A673 (cell line): ENCODE measurements at regions not wholly inside any gene's neighbourhood (a gene's known extent, or its start where the extent isn't known, plus 50 kb on each side); places are given as distances from the start of the nearest gene placed in this dataset.
"Not testable (repeated sequence)": the region's sequence is repeated elsewhere in the genome, so short reads cannot be mapped to it uniquely, and the experiment has no call there.

ENCODE experiments used
- BruUV-seq: library from RNA; stranded (reverse); fragments of 400-500 nt; replicated peaks from 2 replicates; lab custom pipeline; 2021; lab: Mats Ljungman, UMichigan
- CTCF ChIA-PET: fragments of 300-600 bp; sonication (Branson Sonifier 250); formaldehyde crosslinking; loops from one replicate; lab custom pipeline; 2022; ENCODE audit warnings: antibody characterized with exemption; lab: Charles Lee
- POLR2A ChIA-PET: fragments of 300-600 bp; sonication (Branson Sonifier 250); formaldehyde crosslinking; loops from one replicate; lab custom pipeline; 2022; ENCODE audit warnings: antibody characterized with exemption; ENCODE audit not compliant: low non-redundant PET; lab: Charles Lee
- DNase-seq: peaks from one replicate; pipeline ENCODE4 v3.0.0-alpha.2; 2015; ENCODE audit warnings: low spot score
- H3K27ac ChIP-seq: fragments of 200-600 bp; sonication (generic); 2 replicates; pipeline ENCODE4 v1.5.1; 2016; ENCODE audit warnings: mixed run types, low read depth, mild to moderate bottlenecking, mixed read lengths, antibody characterized with exemption, low read length; ENCODE audit not compliant: poor library complexity, severe bottlenecking
- H3K27me3 ChIP-seq: fragments of 200-600 bp; sonication (generic); replicated peaks from 2 replicates; pipeline ENCODE4 v1.6.1; 2017; ENCODE audit warnings: mixed run types, low read depth, mild to moderate bottlenecking, mixed read lengths, antibody characterized with exemption, low read length; ENCODE audit not compliant: insufficient read depth, poor library complexity
- H3K36me3 ChIP-seq: fragments of 200-600 bp; sonication (generic); 2 replicates; pipeline ENCODE4 v1.6.1; 2016; ENCODE audit warnings: mixed run types, mild to moderate bottlenecking, mixed read lengths, antibody characterized with exemption, low read length; ENCODE audit not compliant: insufficient read depth, poor library complexity, severe bottlenecking
- H3K4me1 ChIP-seq: fragments of 200-600 bp; sonication (generic); 2 replicates; pipeline ENCODE4 v1.6.1; 2017; ENCODE audit warnings: mixed run types, mild to moderate bottlenecking, mixed read lengths, antibody characterized with exemption, low read length; ENCODE audit not compliant: insufficient read depth, poor library complexity, severe bottlenecking
- H3K4me3 ChIP-seq: fragments of 200-600 bp; sonication (generic); 2 replicates; pipeline ENCODE4 v1.5.1; 2016; ENCODE audit warnings: low read depth, mixed run types, mild to moderate bottlenecking, mixed read lengths, low read length; ENCODE audit not compliant: poor library complexity, severe bottlenecking
- H3K9me3 ChIP-seq: fragments of 200-600 bp; sonication (generic); 2 replicates; pipeline ENCODE4 v1.6.1; 2016; ENCODE audit warnings: mixed run types, low read depth, mild to moderate bottlenecking, mixed read lengths, antibody characterized with exemption, low read length; ENCODE audit not compliant: poor library complexity, severe bottlenecking
- EZH2 ChIP-seq: fragments of 200-600 bp; sonication (generic); IDR thresholded peaks from 2 replicates; pipeline ENCODE4 v1.6.1; 2017; ENCODE audit warnings: borderline replicate concordance, low read depth, mild to moderate bottlenecking, mixed read lengths, antibody characterized with exemption, low read length; ENCODE audit not compliant: poor library complexity, severe bottlenecking
- intact Hi-C: fragments of 100-400 bp; cut with micrococcal nuclease; formaldehyde crosslinking; loops from one replicate; pipeline ENCODE4 v1.10.0; 2022; ENCODE audit not compliant: unreplicated experiment
- TF ChIP-seq, protein P1 (sequence below): fragments of 300-800, 200-600 bp; sonication (generic); conservative IDR thresholded peaks from 2 replicates; pipeline ENCODE4 v1.5.1; 2017; ENCODE audit warnings: low read depth, mild to moderate bottlenecking, antibody characterized with exemption, low read length, moderate library complexity, mixed read lengths

DNA sequence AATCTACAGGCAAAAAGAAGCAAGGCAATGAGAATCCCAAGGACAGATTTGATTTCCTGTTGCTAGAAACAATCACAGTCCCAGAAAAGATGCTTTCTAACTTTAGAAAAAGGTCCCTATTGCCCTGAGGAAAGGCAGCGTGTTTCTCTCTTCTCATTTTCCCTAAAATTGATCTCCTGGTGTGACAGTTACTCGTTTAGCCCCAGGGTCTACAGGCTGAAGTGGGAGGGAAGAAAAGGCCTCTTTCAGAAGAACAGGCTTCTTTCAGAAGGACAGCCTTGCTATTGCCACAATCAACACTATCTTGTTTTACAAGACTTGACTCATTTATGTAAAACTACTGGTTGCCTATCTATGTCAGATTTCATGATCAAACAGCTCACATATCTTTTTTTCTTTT, 121.8 kb upstream of the OR4E1 start:
- BruUV-seq = no TSS peak
- intact Hi-C loops = no loop called here
- H3K4me3 ChIP-seq = no peak overlapping the region
- H3K4me1 ChIP-seq = no peaks in the 10 kb centered on the region
- DNase-seq = no peak
- no peaks in the 10 kb centered on the region for H3K27me3 ChIP-seq
- ChIA-PET POLR2A (no interaction called here), CTCF (no interaction called here)
- H3K9me3 ChIP-seq = no peaks in the 10 kb centered on the region
- no peaks in the 10 kb centered on the region for H3K36me3 ChIP-seq
- TF ChIP-seq, protein P1, sequence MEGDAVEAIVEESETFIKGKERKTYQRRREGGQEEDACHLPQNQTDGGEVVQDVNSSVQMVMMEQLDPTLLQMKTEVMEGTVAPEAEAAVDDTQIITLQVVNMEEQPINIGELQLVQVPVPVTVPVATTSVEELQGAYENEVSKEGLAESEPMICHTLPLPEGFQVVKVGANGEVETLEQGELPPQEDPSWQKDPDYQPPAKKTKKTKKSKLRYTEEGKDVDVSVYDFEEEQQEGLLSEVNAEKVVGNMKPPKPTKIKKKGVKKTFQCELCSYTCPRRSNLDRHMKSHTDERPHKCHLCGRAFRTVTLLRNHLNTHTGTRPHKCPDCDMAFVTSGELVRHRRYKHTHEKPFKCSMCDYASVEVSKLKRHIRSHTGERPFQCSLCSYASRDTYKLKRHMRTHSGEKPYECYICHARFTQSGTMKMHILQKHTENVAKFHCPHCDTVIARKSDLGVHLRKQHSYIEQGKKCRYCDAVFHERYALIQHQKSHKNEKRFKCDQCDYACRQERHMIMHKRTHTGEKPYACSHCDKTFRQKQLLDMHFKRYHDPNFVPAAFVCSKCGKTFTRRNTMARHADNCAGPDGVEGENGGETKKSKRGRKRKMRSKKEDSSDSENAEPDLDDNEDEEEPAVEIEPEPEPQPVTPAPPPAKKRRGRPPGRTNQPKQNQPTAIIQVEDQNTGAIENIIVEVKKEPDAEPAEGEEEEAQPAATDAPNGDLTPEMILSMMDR = no peak
- no peak for TF ChIP-seq EZH2
- H3K27ac ChIP-seq = no peak overlapping the region

DNA sequence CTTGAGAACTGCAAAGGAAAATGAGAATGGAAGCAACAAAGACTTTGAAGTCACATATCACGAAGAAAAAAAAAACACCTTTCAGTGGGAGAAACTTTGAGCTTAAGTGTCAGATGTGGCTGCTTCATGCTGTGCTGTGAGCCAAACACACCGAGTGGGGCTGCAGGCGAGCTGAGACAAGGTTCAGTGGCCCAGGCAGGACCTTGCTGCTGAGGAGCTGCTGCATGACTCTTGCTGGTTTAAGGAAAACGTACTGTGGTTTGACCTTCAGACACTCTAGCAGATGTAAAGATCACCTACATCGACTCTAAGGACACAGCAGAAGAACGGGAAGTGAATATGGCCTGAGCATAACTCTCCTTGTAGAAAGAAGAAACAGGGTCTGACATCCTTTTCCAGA, 118.1 kb upstream of the OR4E1 start:
- Histone ChIP-seq H3K4me1 (no peaks in the 10 kb centered on the region), H3K36me3 (no peaks in the 10 kb centered on the region), H3K27ac (no peak overlapping the region), H3K27me3 (no peaks in the 10 kb centered on the region), H3K9me3 (no peaks in the 10 kb centered on the region), H3K4me3 (no peak overlapping the region)
- DNase-seq = no peak
- TF ChIP-seq, protein P1 = no peak
- no peak for TF ChIP-seq EZH2
- ChIA-PET CTCF (no interaction called here), POLR2A (no interaction called here)
- intact Hi-C loops = no loop called here
- no TSS peak for BruUV-seq

DNA sequence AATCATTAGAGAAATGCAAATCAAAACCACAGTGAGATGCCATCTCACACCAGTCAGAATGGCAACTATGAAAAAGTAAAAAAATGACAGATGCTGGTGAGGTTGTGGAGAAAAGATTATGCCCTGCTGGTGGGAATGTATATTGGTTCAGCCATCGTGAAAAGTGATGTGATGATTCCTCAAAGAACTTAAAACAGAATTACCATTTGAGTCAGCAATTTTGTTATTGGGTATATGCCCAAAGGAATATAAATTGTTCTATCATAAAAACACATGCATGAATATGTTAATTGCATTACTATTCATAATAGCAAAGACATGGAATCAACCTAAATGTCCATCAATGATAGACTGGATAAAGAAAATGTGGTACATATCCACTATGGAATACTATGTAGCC, 115.1 kb upstream of the OR4E1 start:
- H3K27me3 ChIP-seq, H3K27ac ChIP-seq, DNase-seq, intact Hi-C loops, H3K4me3 ChIP-seq, H3K9me3 ChIP-seq, H3K4me1 ChIP-seq, CTCF ChIA-PET, POLR2A ChIA-PET, H3K36me3 ChIP-seq, BruUV-seq: not testable (repeated sequence)

DNA sequence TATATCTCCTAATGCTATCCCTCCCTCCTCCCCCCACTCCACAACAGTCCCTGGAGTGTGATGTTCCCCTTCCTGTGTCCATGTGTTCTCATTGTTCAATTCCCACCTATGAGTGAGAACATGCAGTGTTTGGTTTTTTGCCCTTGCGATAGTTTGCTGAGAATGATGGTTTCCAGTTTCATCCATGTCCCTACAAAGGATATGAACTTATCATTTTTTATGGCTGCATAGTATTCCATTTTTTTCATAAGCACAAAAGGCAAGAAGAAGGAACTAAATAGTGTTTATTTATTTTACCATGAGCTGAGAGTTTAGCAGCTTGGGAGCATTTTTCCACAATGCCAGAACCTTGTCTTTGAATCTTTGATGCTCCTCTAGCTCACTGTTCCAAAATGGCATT, 113.6 kb upstream of the OR4E1 start:
- H3K4me1 ChIP-seq, BruUV-seq, intact Hi-C loops, H3K27ac ChIP-seq, H3K9me3 ChIP-seq, POLR2A ChIA-PET, H3K27me3 ChIP-seq, H3K36me3 ChIP-seq, H3K4me3 ChIP-seq, DNase-seq: not testable (repeated sequence)
- CTCF ChIA-PET = interaction anchor here (0.7 kb wide), 1 partner anchor 15 kb away, joined by 3 read pairs; no protein-coding TSS in a partner anchor
